Suprapubic skin (tissue), 4 donors: ENCODE measurements at regions not wholly inside any gene's neighbourhood (a gene's known extent, or its start where the extent isn't known, plus 50 kb on each side); places are given as distances from the start of the nearest gene placed in this dataset.

Experiments
- DNase-seq, 2 donors: peaks; one replicate each; pipeline ENCODE4 v3.0.0-alpha.2; 2019; ENCODE audit warnings: low spot score in 2 of 2
- H3K27ac ChIP-seq: fragments of 200-600 bp; sonication (generic); one replicate; pipeline ENCODE4 v1.5.1; 2019
- H3K27me3 ChIP-seq: fragments of 200-600 bp; sonication (generic); one replicate; pipeline ENCODE4 v1.5.1; 2019
- H3K36me3 ChIP-seq: fragments of 200-600 bp; sonication (generic); one replicate; pipeline ENCODE4 v1.5.1; 2019
- H3K4me1 ChIP-seq: fragments of 200-600 bp; sonication (generic); one replicate; pipeline ENCODE4 v1.5.1; 2019
- H3K4me3 ChIP-seq: fragments of 200-600 bp; sonication (generic); one replicate; pipeline ENCODE4 v1.5.1; 2019; ENCODE audit warnings: mild to moderate bottlenecking
- H3K9me3 ChIP-seq: fragments of 200-600 bp; sonication (generic); one replicate; pipeline ENCODE4 v1.5.1; 2019
- EP300 ChIP-seq: sonication (generic); formaldehyde crosslinking; IDR thresholded peaks from one replicate; pipeline ENCODE4 v1.6.1; 2017; ENCODE audit warnings: antibody characterized with exemption
- POLR2A ChIP-seq, 2 donors: fragments of 450-650 bp; IDR thresholded peaks; one replicate each; pipeline ENCODE4 v1.6.1; 2017; ENCODE audit warnings: antibody characterized with exemption in 2 of 2, mild to moderate bottlenecking in 2 of 2, moderate library complexity in 2 of 2
- POLR2AphosphoS5 ChIP-seq, 3 donors: sonication (generic); formaldehyde crosslinking; IDR thresholded peaks; one replicate each; pipeline ENCODE4 v1.6.1; 2017; ENCODE audit warnings: antibody characterized with exemption in 3 of 3
- WGBS: methylation state at CpG from one replicate; pipeline ENCODE4 v1.1.5; 2018; 5-methylcytosine and 5-hydroxymethylcytosine counted together
- TF ChIP-seq, protein P1 (sequence below), 2 donors: fragments of 200-600 bp in 1 of 2; fragments of 450-650 bp in 1 of 2; sonication (generic) in 1 of 2; IDR thresholded peaks; one replicate each; pipeline ENCODE4 v1.5.1; 2016 to 2019; ENCODE audit warnings: antibody characterized with exemption in 2 of 2, mild to moderate bottlenecking in 1 of 2, moderate library complexity in 1 of 2

DNA sequence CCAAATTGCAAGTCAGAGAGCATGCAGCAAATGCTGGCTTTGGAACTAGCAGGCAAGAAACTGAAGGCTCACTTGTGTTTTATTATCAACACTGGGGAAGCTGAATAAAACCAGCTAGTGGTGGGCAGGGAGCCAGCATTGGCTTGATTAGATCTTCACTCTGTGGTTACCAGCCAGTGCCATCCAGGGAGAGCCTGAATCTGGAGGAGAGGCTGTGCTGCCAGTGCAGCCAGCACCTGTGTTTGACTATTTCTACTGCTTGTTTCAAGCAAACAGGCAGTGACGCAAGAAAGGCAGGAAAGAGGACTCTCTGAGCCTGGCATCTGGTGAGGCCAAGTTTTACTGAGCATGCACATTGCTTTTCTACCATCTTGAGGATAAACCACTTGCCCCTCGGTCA is 247.0 kb downstream of the PHLDA1 start:
- peak in 1 of 2 donors; percentile 66 for DNase-seq
- 71% methylated on average over 2 of the region's 2 CpGs for WGBS
- H3K4me3 ChIP-seq, result no peak overlapping the region
- TF ChIP-seq POLR2A (IDR thresholded peaks at IDR 0.05), result no peak
- TF ChIP-seq, protein P1, sequence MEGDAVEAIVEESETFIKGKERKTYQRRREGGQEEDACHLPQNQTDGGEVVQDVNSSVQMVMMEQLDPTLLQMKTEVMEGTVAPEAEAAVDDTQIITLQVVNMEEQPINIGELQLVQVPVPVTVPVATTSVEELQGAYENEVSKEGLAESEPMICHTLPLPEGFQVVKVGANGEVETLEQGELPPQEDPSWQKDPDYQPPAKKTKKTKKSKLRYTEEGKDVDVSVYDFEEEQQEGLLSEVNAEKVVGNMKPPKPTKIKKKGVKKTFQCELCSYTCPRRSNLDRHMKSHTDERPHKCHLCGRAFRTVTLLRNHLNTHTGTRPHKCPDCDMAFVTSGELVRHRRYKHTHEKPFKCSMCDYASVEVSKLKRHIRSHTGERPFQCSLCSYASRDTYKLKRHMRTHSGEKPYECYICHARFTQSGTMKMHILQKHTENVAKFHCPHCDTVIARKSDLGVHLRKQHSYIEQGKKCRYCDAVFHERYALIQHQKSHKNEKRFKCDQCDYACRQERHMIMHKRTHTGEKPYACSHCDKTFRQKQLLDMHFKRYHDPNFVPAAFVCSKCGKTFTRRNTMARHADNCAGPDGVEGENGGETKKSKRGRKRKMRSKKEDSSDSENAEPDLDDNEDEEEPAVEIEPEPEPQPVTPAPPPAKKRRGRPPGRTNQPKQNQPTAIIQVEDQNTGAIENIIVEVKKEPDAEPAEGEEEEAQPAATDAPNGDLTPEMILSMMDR (IDR thresholded peaks at IDR 0.05), result no peak
- TF ChIP-seq POLR2AphosphoS5 (IDR thresholded peaks at IDR 0.05), result no peak
- TF ChIP-seq EP300, result no peak
- no peaks in the 10 kb centered on the region for H3K36me3 ChIP-seq
- H3K4me1 ChIP-seq, result peaks cover 9% of the 10 kb centered on the region
- H3K27me3 ChIP-seq, result no peaks in the 10 kb centered on the region
- no peak overlapping the region for H3K27ac ChIP-seq
- no peaks in the 10 kb centered on the region for H3K9me3 ChIP-seq

DNA sequence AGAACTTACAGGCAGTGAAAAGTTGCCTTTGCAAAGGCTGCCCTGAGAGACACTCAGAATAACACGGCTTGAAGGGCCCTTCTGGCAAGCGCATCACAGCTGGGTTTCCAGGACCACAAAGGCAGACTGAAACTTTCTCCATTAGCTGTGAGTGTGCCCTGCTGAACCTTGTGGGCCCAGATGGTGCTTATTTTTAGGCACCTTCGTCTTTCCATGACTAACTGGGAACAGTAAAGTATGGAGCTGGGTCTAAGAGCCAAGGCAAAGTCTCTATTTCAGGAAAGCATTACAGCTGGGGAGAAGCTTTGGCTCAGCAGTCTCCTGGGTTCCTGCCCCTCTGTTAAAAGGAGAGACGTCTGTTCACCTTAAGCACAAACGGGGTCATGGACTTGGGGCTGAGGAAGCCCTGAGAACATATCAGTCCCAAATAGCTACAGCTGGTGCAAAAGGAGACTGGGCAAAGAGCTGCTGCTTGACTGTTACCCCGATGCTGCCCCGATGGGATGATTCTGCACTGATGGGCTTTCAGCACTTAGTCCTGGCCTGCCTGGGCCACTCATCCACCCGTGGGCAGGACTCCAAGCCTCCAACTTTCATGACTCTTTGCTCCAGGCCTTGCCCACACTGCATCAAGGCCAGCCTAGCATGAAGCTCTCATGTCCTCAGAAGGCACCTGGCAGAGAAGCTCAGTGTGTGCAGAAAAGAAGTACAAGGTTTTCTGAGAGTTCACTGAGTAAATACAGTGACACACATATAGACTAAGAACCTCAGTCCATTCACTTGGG is 248.3 kb downstream of the PHLDA1 start:
- Histone ChIP-seq H3K9me3 (no peaks in the 10 kb centered on the region), H3K4me3 (no peak overlapping the region), H3K36me3 (no peaks in the 10 kb centered on the region), H3K27me3 (no peaks in the 10 kb centered on the region), H3K4me1 (peaks cover 9% of the 10 kb centered on the region), H3K27ac (no peak overlapping the region)
- DNase-seq, result no peak
- WGBS, result 74% methylated on average over 7 of the region's 8 CpGs
- TF ChIP-seq POLR2A (IDR thresholded peaks at IDR 0.05) (no peak), POLR2AphosphoS5 (IDR thresholded peaks at IDR 0.05) (no peak), EP300 (no peak)
- TF ChIP-seq, protein P1 (IDR thresholded peaks at IDR 0.05), result no peak

DNA sequence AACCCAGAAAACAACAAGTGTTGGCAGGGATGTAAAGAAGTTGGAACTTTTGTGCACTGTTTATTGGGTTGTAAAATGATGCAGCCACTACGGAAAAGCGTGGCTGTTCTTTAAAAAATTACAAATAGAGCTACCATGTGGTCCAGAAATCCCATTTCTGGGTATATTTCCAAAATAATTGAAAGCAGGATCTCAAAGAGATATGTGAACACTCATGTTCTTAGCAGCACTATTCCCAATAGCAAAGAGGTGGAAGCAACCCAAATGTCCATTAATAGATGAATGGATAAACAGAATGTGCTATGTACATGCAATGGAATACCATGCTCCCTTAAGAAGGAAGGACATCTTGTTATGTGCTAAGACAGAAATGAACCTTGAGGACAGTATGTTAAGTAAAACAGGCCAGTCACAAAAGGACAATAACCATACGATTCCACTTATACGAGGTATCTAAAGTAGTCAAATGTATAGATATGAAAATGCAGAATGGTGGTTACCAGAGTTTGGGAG is 249.5 kb downstream of the PHLDA1 start:
- Histone ChIP-seq H3K36me3 (no peaks in the 10 kb centered on the region), H3K4me1 (peaks cover 9% of the 10 kb centered on the region), H3K27ac (no peak overlapping the region), H3K9me3 (no peaks in the 10 kb centered on the region), H3K4me3 (no peak overlapping the region), H3K27me3 (no peaks in the 10 kb centered on the region)
- 87% methylated on average over 4 of the region's 4 CpGs for WGBS
- no peak for DNase-seq
- TF ChIP-seq EP300 (no peak), POLR2AphosphoS5 (IDR thresholded peaks at IDR 0.05) (no peak), POLR2A (IDR thresholded peaks at IDR 0.05) (no peak)
- TF ChIP-seq, protein P1 (IDR thresholded peaks at IDR 0.05), result no peak

DNA sequence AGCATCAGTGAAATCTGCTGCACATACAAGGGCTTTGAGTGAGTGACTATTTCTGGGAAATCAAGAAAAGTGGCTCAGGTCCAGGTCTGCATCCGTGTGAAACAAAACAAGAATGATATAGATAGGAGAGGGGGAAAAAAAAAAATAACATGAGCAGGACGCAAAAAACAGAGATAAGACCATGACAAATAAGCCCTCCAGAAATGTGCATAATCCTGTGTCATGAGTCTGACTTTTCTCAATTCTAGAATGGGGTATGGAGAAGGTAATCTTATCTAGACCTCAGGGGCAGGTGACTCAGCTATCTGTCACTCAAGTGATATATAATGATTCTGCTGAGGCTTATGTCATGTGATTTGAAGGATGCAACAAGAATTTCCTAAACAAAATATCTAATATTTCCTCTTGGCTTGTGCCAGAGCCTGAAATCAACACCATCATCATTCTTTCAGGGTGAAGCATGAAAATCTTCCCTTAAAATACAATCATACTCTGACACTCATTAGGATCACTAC is 250.0 kb downstream of the PHLDA1 start:
- Histone ChIP-seq H3K27me3 (no peaks in the 10 kb centered on the region), H3K36me3 (no peaks in the 10 kb centered on the region), H3K4me1 (peaks cover 9% of the 10 kb centered on the region), H3K27ac (no peak overlapping the region), H3K9me3 (no peaks in the 10 kb centered on the region), H3K4me3 (no peak overlapping the region)
- TF ChIP-seq, protein P1 (IDR thresholded peaks at IDR 0.05), result no peak
- TF ChIP-seq POLR2AphosphoS5 (IDR thresholded peaks at IDR 0.05) (no peak), EP300 (no peak), POLR2A (IDR thresholded peaks at IDR 0.05) (no peak)
- 52% methylated on average over 2 of the region's 2 CpGs for WGBS
- no peak for DNase-seq

DNA sequence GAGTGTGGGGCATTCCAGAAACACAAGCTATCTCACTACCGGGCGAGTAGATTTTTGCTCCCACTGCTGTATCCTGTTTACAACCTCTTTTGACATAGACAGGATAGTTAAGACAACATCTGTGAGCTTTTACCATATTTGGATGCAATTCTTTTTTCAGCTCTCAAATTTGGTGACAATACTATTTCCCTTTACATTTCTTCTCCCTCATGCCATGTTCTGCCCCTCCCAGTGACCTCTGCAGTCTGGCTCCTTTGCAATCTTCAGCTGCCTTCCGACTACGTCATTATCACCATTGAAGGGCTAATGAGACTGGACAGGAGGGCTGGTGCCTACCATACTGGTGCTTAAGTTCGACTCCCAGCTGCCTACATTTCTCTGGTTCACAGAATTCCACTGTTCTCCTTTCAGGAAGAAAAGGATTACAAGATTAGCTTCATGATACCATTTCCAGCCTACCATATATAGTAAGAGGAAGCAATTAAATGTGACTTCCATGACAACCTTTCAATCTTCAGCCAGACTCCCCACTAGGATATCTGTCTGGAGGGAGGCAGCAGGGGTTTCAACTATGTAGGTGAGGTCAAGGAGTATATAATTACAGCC is 251.6 kb downstream of the PHLDA1 start:
- Histone ChIP-seq H3K36me3 (no peaks in the 10 kb centered on the region), H3K27me3 (no peaks in the 10 kb centered on the region), H3K27ac (no peak overlapping the region), H3K4me1 (peaks cover 9% of the 10 kb centered on the region), H3K4me3 (no peak overlapping the region), H3K9me3 (no peaks in the 10 kb centered on the region)
- DNase-seq, result no peak
- TF ChIP-seq POLR2AphosphoS5 (IDR thresholded peaks at IDR 0.05) (no peak), POLR2A (IDR thresholded peaks at IDR 0.05) (no peak), EP300 (no peak)
- TF ChIP-seq, protein P1 (IDR thresholded peaks at IDR 0.05), result no peak
- WGBS, result 83% methylated on average over 5 of the region's 5 CpGs
